ENCODE measurements at regions not wholly inside any gene's neighbourhood (a gene's known extent, or its start where the extent isn't known, plus 50 kb on each side); places are given as distances from the start of the nearest gene placed in this dataset.

DNA sequence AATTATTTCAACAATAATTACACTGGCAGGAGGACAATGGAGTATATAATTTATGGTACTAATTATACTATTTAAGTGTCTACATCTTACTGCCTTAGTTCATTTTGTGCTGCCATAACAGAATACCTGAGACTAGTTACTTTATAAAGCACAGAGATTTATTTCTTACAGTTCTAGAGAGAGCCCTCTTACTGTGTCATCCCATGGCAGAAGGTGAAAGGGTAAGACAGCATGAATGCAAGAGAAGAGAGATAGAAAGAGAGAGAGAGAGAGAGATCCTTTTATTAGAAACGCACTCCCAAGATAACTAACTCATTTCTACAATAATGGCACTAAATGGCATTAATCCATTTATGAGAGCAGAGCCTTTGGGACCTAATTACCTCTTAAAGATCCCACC lies 314.7 kb downstream of the EPM2A start:
- no peak for TF ChIP-seq CTCF (IDR thresholded peaks at IDR 0.05; ENCODE audit: unreplicated experiment)
- no peak overlapping the region for H3K27ac Mint-ChIP-seq (ENCODE audit: unreplicated experiment)
- DNase-seq (ENCODE audit: low spot score) = no peak
- no peaks in the 10 kb centered on the region for H3K9me3 Mint-ChIP-seq (ENCODE audit: unreplicated experiment)
- H3K4me1 Mint-ChIP-seq (ENCODE audit: unreplicated experiment) = no peaks in the 10 kb centered on the region
- H3K27me3 Mint-ChIP-seq (ENCODE audit: unreplicated experiment) = no peaks in the 10 kb centered on the region
- H3K4me3 Mint-ChIP-seq (ENCODE audit: unreplicated experiment) = no peak overlapping the region
- H3K36me3 Mint-ChIP-seq (ENCODE audit: low read depth, unreplicated experiment) = no peaks in the 10 kb centered on the region

GRCh38 chr6:145423936-145424335 lies 311.4 kb downstream of the EPM2A start:
- Mint-ChIP-seq H3K27ac (ENCODE audit: unreplicated experiment) (no peak overlapping the region), H3K27me3 (ENCODE audit: unreplicated experiment) (no peaks in the 10 kb centered on the region), H3K9me3 (ENCODE audit: unreplicated experiment) (no peaks in the 10 kb centered on the region), H3K36me3 (ENCODE audit: low read depth, unreplicated experiment) (no peaks in the 10 kb centered on the region), H3K4me3 (ENCODE audit: unreplicated experiment) (no peak overlapping the region), H3K4me1 (ENCODE audit: unreplicated experiment) (no peaks in the 10 kb centered on the region)
- no peak for DNase-seq (ENCODE audit: low spot score)
- no peak for TF ChIP-seq CTCF (IDR thresholded peaks at IDR 0.05; ENCODE audit: unreplicated experiment)

DNA sequence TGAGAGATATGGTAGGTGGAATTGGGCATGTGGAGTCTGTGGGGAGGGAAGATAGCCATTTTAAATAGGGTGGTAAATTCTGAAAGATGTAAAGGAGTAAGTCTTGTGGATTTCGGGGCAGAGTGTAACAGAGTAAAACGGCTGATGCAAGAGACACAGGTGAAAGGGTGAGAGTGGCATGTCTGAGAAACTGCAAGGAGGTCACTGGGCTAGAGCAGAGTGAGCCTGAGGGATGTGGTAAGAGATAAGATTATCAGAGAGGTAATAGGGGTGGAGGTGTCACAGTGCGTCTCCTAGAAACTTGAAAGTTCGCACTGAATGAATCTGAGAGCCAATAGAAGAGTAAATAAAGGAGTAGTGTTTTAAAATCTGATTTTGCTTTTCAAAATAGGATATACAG lies 308.1 kb downstream of the EPM2A start:
- Mint-ChIP-seq H3K36me3 (ENCODE audit: low read depth, unreplicated experiment) (no peaks in the 10 kb centered on the region), H3K9me3 (ENCODE audit: unreplicated experiment) (no peaks in the 10 kb centered on the region), H3K4me3 (ENCODE audit: unreplicated experiment) (no peak overlapping the region), H3K27me3 (ENCODE audit: unreplicated experiment) (no peaks in the 10 kb centered on the region), H3K4me1 (ENCODE audit: unreplicated experiment) (no peaks in the 10 kb centered on the region), H3K27ac (ENCODE audit: unreplicated experiment) (no peak overlapping the region)
- no peak for TF ChIP-seq CTCF (IDR thresholded peaks at IDR 0.05; ENCODE audit: unreplicated experiment)
- DNase-seq (ENCODE audit: low spot score) = no peak

GRCh38 chr6:145428706-145429105 lies 306.6 kb downstream of the EPM2A start:
- Mint-ChIP-seq H3K27ac (ENCODE audit: unreplicated experiment) (no peak overlapping the region), H3K36me3 (ENCODE audit: low read depth, unreplicated experiment) (no peaks in the 10 kb centered on the region), H3K4me1 (ENCODE audit: unreplicated experiment) (no peaks in the 10 kb centered on the region), H3K9me3 (ENCODE audit: unreplicated experiment) (no peaks in the 10 kb centered on the region), H3K27me3 (ENCODE audit: unreplicated experiment) (no peaks in the 10 kb centered on the region), H3K4me3 (ENCODE audit: unreplicated experiment) (no peak overlapping the region)
- no peak for TF ChIP-seq CTCF (IDR thresholded peaks at IDR 0.05; ENCODE audit: unreplicated experiment)
- no peak for DNase-seq (ENCODE audit: low spot score)

DNA sequence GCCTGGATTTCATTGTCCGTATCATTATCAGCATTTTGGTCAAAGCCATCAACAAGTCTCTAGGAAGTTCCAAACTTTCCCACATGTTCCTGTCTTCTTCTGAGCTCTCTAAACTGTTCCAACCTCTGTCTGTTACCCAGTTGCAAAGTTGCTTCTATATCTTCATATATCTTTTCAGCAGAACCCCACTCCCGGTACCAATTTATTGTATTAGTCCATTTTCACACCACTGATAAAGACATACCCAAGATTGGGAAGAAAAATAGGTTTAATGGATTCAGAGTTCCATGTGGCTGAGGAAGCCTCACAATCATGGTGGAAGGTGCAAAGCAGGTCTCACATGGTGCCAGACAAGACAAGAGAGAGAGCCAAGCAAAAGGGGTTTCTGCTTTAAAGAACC lies 293.2 kb downstream of the EPM2A start:
- DNase-seq (ENCODE audit: low spot score) = no peak
- H3K4me3 Mint-ChIP-seq (ENCODE audit: unreplicated experiment) = no peak overlapping the region
- no peak for TF ChIP-seq CTCF (IDR thresholded peaks at IDR 0.05; ENCODE audit: unreplicated experiment)
- H3K36me3 Mint-ChIP-seq (ENCODE audit: low read depth, unreplicated experiment) = peaks cover 8% of the 10 kb centered on the region
- H3K27me3 Mint-ChIP-seq (ENCODE audit: unreplicated experiment) = no peaks in the 10 kb centered on the region
- H3K4me1 Mint-ChIP-seq (ENCODE audit: unreplicated experiment) = no peaks in the 10 kb centered on the region
- H3K9me3 Mint-ChIP-seq (ENCODE audit: unreplicated experiment) = peaks cover 18% of the 10 kb centered on the region
- no peak overlapping the region for H3K27ac Mint-ChIP-seq (ENCODE audit: unreplicated experiment)

Data from endothelial cell (in vitro differentiated cells).